GM19397 (cell line): ENCODE measurements at regions not wholly inside any gene's neighbourhood (a gene's known extent, or its start where the extent isn't known, plus 50 kb on each side); places are given as distances from the start of the nearest gene placed in this dataset.

Source experiments
- ATAC-seq: cut with Tn5 transposase; IDR thresholded peaks from one replicate; pipeline ENCODE4 v1.9.1; 2021; ENCODE audit warnings: mild to moderate bottlenecking, moderate library complexity; ENCODE audit not compliant: unreplicated experiment

- ATAC-seq: no peak
Observed at GRCh38 chr2:15763106-15763821, 171.6 kb downstream of the DDX1 start.

DNA sequence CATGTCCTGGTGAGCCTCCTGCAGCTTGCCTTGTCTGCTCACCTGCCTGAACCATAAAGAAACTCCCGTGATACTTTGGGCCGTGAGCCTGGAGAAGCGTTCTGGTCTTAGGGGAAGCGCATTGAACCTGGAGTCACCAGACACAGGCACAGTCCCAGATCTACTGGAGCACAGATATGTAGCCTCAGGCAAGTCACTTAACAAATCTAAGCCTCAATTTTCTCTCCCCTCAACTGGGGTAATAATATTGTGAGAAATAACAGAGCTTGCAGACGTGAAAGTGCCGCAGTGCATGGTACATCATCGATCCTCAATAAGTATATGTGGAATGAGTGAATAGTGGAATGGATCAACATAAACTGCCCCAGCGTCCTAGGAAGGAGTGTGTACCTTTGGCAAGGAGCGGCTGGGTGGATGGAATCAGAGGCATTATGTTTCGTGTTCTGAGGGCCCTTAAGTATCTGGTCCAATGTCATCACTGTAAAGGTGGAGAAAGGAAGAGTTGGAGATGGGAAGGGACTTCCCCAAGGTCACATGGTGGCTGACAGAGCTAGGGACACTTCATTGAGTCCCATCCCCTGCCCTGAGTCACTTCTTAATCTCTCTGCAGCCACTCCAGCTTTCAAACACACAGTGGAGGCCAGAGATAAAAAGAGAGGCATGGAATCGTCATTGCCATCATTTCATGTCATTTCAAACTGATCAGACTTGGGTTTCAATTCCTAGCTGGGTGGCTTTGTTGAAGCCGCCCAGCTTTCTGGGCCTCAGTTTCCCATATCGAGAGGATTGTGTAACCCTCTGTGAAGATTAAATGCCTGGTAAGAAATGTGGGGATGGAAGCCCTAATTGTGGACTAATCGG is 172.4 kb downstream of the DDX1 start:
- no peak for ATAC-seq

DNA sequence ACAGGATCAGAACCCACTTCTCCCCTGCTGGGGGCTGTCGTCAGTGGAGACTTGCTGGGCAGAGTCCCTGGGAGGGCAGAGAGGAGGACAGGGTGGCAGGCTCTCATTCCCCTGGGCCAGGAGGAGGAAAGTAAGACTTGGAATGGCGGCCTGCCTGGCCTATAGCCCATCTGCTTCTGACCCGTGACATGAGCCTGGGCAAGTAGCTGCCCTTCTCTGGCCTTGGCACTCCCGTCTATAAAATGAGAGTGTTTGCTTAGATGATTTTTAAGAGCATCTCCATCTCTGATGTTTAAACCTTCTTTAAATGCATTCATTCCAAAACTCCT is 173.0 kb downstream of the DDX1 start:
- no peak for ATAC-seq

- ATAC-seq: no peak
Observed at GRCh38 chr2:15765211-15765610, 173.5 kb downstream of the DDX1 start.

DNA sequence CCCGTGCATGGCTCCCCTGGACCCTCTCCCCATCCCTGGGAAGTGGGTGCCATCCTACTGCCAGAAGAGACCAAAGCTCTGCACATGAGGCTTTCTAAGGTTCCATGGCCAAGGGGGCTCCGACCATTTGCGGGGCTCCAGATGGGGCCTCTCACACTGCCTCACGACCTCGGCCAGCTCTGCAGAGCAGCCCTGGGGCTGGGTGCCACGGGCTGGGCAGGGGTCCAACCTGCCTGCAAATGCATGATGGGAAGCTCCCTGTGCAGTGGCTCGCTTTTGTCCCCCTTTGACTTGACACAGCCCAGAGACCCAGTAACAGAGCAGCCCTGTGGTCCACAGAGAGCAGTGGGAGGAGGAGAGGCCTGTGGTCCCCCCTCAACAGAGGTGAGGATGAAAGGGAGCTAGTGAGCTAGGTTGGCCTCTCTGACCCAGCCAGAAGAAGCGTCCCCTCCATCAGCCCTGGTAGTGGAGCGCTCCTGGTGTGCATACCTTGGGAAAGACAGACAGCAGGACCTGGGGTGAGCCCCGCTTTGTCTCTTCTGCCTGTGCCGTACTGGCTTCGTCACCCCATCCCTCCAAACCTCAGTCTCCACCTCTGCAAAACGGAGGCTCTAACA is 174.1 kb downstream of the DDX1 start:
- ATAC-seq: no peak

DNA sequence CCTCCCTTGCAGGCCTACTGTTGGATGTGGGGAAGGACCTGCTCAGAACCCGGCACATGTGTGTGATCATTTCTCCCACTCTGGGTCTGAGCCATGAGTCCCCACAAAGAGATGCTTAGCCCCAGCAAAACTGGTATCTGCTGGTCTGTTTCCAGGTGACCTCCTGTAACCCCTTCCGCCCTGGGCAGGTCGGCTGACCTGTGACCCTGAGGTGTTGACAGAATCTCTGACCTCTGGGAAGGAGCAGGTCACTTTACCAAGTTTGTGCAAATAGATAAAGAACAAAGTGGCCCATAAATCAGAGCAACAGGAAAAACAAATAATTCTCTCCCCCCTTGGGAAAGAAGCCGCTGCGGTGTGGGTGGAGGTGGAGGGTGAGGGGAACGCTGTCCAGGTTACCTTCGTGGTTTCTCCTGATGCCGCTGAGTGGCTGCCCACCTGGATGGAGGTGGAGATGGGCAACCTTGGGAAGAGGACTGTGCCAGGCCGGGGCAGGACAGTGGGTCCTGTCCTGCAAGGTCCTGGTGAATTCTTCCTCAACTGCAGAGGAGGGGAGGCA is 174.0 kb upstream of the MYCN start:
- no peak for ATAC-seq

- no peak for ATAC-seq
Observed at GRCh38 chr2:15766911-15767597, 173.3 kb upstream of the MYCN start.

DNA sequence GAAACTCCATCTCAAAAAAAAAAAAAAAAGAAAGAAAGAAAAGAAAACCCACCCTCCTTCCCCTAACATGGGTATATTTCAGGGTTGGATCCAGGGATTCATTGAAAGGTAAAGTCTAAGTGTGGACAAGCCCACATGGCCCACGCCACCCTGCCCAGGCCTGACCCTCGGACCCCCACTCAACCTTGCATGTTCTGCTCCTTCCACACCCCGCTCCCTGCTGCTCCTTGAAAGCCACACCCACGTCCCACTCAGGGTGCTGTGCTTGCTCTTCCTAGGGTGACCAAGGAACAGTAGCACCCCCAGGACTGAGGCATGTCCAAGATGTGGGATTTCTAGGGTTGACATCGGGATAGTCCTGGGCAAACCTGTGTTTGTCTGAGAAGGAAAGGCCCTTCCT is 172.7 kb upstream of the MYCN start:
- ATAC-seq: no peak

GRCh38 chr2:15768142-15768541 is 172.2 kb upstream of the MYCN start:
- ATAC-seq: no peak

- ATAC-seq: no peak
Observed at GRCh38 chr2:15768615-15769014, 171.7 kb upstream of the MYCN start.

- ATAC-seq: no peak
Observed at GRCh38 chr2:15769235-15769634, 171.1 kb upstream of the MYCN start.

GRCh38 chr2:15769676-15770547 is 170.4 kb upstream of the MYCN start:
- no peak for ATAC-seq

GRCh38 chr2:15770606-15771005 is 169.7 kb upstream of the MYCN start:
- no peak for ATAC-seq

- no peak for ATAC-seq
Observed at GRCh38 chr2:15771124-15771523, 169.2 kb upstream of the MYCN start.

DNA sequence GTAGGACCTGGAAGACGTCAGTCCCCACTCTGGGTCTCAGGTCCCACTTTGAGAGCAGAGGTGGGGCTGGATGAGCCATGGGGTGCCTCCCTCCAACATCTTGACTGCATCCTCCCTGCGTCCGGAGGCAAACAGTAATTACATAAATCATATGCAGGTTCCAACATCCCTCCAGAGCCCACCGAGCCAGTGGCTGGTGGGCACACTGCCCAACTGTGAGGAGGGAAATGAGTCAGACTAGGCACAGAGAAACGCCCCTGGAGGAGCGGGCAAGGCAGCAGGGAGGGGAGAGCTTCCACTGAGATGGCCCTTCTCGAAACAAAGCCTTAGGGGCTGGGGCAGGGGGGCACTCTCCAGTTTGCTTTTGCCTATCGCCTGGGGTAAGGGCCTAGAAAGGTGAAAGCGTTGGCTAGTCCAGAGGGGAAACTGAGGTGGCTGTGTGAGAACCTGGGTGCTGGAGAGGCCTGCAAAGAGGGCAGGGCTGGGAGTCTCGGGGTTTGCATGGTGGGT is 168.2 kb upstream of the MYCN start:
- no peak for ATAC-seq

- no peak for ATAC-seq
Observed at GRCh38 chr2:15772681-15773080, 167.7 kb upstream of the MYCN start.

- ATAC-seq: no peak
Observed at GRCh38 chr2:15773204-15773603, 167.1 kb upstream of the MYCN start.

GRCh38 chr2:15773846-15774245 is 166.5 kb upstream of the MYCN start:
- ATAC-seq: no peak

GRCh38 chr2:15775753-15776628 is 164.4 kb upstream of the MYCN start:
- no peak for ATAC-seq
